Activated CD4-positive, alpha-beta T cell treated with anti-CD3 and anti-CD28 coated beads for 36 hours (primary cell): ENCODE measurements at regions not wholly inside any gene's neighbourhood (a gene's known extent, or its start where the extent isn't known, plus 50 kb on each side); places are given as distances from the start of the nearest gene placed in this dataset.

Source experiments
- ATAC-seq: fragments of 200-7000 bp; cut with Tn5 transposase; one replicate; pipeline ENCODE4 v1.10.0; 2021; ENCODE audit warnings: mild to moderate bottlenecking, moderate library complexity
- CTCF ChIA-PET: fragments of 350-600 bp; sonication (Branson Sonifier 250); formaldehyde crosslinking; loops from one replicate; lab custom pipeline; 2021; ENCODE audit warnings: antibody characterized with exemption; lab: Charles Lee
- POLR2A ChIA-PET: fragments of 350-600 bp; sonication (Branson Sonifier 250); formaldehyde crosslinking; loops from one replicate; lab custom pipeline; 2021; ENCODE audit warnings: antibody characterized with exemption, inconsistent platforms; lab: Charles Lee
- DNase-seq: peaks from one replicate; pipeline ENCODE4 v3.0.0-alpha.2; 2020
- H3K27ac Mint-ChIP-seq: one replicate; pipeline ENCODE4 v1.8.0; 2021; ENCODE audit warnings: mixed read lengths
- H3K27me3 Mint-ChIP-seq: one replicate; pipeline ENCODE4 v1.8.0; 2021; ENCODE audit warnings: mixed read lengths
- H3K36me3 Mint-ChIP-seq: one replicate; pipeline ENCODE4 v1.8.0; 2021; ENCODE audit warnings: low read depth, mixed read lengths
- H3K4me1 Mint-ChIP-seq: one replicate; pipeline ENCODE4 v1.8.0; 2021; ENCODE audit warnings: mixed read lengths
- H3K4me3 Mint-ChIP-seq: one replicate; pipeline ENCODE4 v1.8.0; 2021; ENCODE audit warnings: mild to moderate bottlenecking, moderate library complexity, mixed read lengths
- H3K9me3 Mint-ChIP-seq: one replicate; pipeline ENCODE4 v1.8.0; 2021; ENCODE audit warnings: low read depth, mixed read lengths
- intact Hi-C, 2 experiments: fragments of 100-400 bp; cut with DNase I in 1 of 2; cut with micrococcal nuclease in 1 of 2; formaldehyde crosslinking; loops; one replicate each; pipeline versions ENCODE4 v1.14.2 to v1.15.1; 2022 to 2024; cut with DNase I, micrococcal nuclease

DNA sequence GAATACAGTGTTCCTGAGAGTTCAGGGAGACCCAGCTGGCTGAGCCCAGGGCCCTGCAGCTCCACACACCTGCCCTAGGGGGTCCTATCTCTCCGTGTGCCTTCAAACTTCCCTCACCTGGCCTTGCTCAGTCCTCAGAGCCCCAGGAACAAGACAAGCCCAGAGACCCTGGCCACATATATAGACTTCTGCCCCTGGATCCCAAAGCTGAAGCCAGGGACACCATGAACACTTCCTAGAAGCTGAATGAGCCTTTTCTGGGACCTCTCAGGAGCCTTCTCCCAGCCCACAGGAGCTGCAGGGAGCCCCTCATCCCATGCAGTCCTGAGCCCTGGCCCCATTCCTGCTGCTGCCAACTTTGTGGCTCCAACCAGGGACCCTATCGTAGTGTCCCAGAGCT lies 190.5 kb downstream of the DICER1 start:
- H3K4me3 Mint-ChIP-seq: no peak overlapping the region
- DNase-seq (no peak), ATAC-seq (no peak)
- POLR2A ChIA-PET: no interaction called here
- no peaks in the 10 kb centered on the region for H3K36me3 Mint-ChIP-seq
- CTCF ChIA-PET: no interaction called here
- peaks cover 15% of the 10 kb centered on the region for H3K27me3 Mint-ChIP-seq
- no peaks in the 10 kb centered on the region for H3K4me1 Mint-ChIP-seq
- no peak overlapping the region for H3K27ac Mint-ChIP-seq
- H3K9me3 Mint-ChIP-seq: peaks cover 2% of the 10 kb centered on the region
- intact Hi-C loops: no loop called here

GRCh38 chr14:94966344-94966743 lies 191.0 kb downstream of the DICER1 start:
- no peaks in the 10 kb centered on the region for H3K36me3 Mint-ChIP-seq
- intact Hi-C loops: no loop called here
- no peak overlapping the region for H3K4me3 Mint-ChIP-seq
- no peak for DNase-seq
- peaks cover 12% of the 10 kb centered on the region for H3K27me3 Mint-ChIP-seq
- ATAC-seq: no peak
- ChIA-PET POLR2A (no interaction called here), CTCF (no interaction called here)
- peaks cover 2% of the 10 kb centered on the region for H3K9me3 Mint-ChIP-seq
- no peaks in the 10 kb centered on the region for H3K4me1 Mint-ChIP-seq
- no peak overlapping the region for H3K27ac Mint-ChIP-seq

DNA sequence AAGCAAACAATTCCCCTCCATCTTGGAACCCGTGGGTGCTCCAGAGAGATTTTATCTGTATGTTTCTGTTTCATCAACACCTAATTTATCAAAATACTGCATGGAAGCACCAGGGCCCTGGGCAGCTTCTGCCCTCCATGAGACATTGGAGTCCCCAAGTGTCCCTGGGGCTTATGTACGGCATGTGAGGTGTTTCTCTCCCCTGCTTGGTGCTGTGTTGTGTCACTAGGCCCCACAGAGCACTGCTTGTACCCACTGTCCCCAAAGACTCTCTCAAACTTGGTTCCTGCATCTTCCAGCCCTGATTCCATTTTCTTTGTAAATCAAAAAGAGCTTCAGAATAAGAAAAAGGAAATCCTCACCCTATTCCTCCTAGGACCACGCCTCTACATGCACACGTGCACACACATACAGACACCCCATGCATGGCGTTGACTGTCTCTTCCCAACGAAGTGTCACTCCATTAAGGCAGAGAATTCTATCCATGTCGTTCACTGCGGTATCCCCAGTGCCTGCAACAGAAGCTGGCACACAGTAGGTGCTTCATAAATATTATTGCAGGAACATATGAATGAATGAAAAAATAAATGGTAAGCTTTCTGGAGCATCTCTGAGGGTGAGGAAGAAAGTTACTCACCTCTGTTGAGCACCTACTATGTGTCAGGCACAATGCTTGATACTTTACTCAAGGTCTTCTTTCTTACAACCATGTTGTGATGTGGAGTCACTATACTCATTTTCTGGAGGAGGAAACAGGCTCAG lies 191.6 kb downstream of the DICER1 start:
- CTCF ChIA-PET: no interaction called here
- H3K27me3 Mint-ChIP-seq: peaks cover 11% of the 10 kb centered on the region
- DNase-seq (no peak), ATAC-seq (no peak)
- no peak overlapping the region for H3K27ac Mint-ChIP-seq
- POLR2A ChIA-PET: no interaction called here
- no peaks in the 10 kb centered on the region for H3K4me1 Mint-ChIP-seq
- H3K4me3 Mint-ChIP-seq: no peak overlapping the region
- no peaks in the 10 kb centered on the region for H3K9me3 Mint-ChIP-seq
- no peaks in the 10 kb centered on the region for H3K36me3 Mint-ChIP-seq
- intact Hi-C loops: no loop called here

DNA sequence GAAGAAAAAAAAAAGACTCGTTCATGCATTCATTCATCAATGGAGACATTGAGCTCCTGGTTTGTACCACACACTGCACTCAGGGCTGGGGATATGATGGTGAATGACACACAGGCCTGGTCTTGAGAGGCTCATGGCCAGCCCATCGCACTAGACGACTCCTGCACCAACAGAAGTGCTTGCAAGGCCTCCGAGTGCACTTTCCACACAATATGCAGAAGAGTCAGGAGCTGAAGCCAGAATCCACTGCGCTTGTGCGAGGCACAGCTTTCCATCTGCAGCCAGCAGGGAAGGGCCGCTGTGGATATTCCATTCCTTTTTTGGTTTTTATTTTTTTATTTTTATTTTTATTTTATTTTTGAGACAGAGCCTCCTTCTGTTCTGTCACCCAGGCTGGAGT lies 192.4 kb downstream of the DICER1 start:
- Mint-ChIP-seq H3K4me1 (no peaks in the 10 kb centered on the region), H3K36me3 (no peaks in the 10 kb centered on the region), H3K9me3 (no peaks in the 10 kb centered on the region), H3K27ac (no peak overlapping the region), H3K4me3 (no peak overlapping the region), H3K27me3 (peaks cover 13% of the 10 kb centered on the region)
- ChIA-PET POLR2A (no interaction called here), CTCF (no interaction called here)
- DNase-seq: no peak
- no peak for ATAC-seq
- intact Hi-C loops: no loop called here

DNA sequence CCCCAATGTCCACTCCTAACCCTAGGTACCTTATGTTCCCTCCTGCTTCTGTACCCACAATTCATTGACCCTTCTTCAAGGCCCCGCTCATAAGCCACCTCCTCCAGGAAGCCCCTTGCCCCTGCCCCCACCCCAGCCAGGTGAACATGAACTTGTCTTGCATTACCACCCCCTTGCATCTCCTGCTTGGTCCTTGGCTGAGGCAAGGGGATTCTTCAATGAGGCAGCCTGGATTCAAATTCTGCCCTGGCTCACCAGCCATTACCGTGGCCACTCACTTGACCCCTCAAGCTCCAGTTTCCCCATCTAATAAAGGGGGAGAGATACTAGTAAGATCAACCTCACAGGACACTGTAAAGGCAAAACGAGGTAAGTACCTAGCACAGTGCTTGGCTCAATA lies 193.1 kb downstream of the DICER1 start:
- Mint-ChIP-seq H3K9me3 (no peaks in the 10 kb centered on the region), H3K4me1 (no peaks in the 10 kb centered on the region), H3K27ac (no peak overlapping the region), H3K27me3 (peaks cover 13% of the 10 kb centered on the region), H3K4me3 (no peak overlapping the region), H3K36me3 (no peaks in the 10 kb centered on the region)
- intact Hi-C loops: no loop called here
- no peak for ATAC-seq
- DNase-seq: no peak
- ChIA-PET POLR2A (no interaction called here), CTCF (interaction anchor here (1.0 kb wide), 1 partner anchor 9 kb away, joined by 4 read pairs; no protein-coding TSS in a partner anchor)

- no peak overlapping the region for H3K27ac Mint-ChIP-seq
- peaks cover 10% of the 10 kb centered on the region for H3K27me3 Mint-ChIP-seq
- no peak overlapping the region for H3K4me3 Mint-ChIP-seq
- intact Hi-C loops: no loop called here
- CTCF ChIA-PET: interaction anchor here (0.6 kb wide), 1 partner anchor 248 kb away, joined by 3 read pairs; no protein-coding TSS in a partner anchor
- no peak for ATAC-seq
- POLR2A ChIA-PET: no interaction called here
- no peaks in the 10 kb centered on the region for H3K36me3 Mint-ChIP-seq
- DNase-seq: no peak
- no peaks in the 10 kb centered on the region for H3K4me1 Mint-ChIP-seq
- no peaks in the 10 kb centered on the region for H3K9me3 Mint-ChIP-seq
Measured at GRCh38 chr14:94963051-94963450, 193.1 kb upstream of the GSC start.

DNA sequence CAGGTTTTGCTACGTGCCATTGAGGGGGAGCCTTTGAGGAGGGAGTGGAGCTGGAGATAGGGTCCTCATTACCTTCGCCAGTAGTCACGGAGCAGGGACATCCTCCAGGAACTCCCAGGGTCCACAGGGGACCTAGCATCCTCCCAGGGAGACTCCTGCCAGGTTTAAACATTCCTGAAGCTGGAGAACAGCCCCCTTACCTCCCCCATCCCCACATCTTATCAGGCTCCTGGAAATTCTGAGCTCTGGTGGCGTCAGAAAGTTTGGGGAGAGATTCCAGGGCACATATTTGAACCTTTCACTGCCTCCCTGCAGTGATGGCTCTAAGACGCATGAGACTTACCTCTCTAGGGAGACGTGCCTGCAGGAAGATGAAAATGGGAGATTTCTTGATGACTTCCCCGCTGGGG lies 192.3 kb upstream of the GSC start:
- Mint-ChIP-seq H3K27ac (no peak overlapping the region), H3K36me3 (no peaks in the 10 kb centered on the region), H3K4me1 (no peaks in the 10 kb centered on the region), H3K9me3 (no peaks in the 10 kb centered on the region), H3K4me3 (no peak overlapping the region), H3K27me3 (peaks cover 10% of the 10 kb centered on the region)
- intact Hi-C loops: no loop called here
- ATAC-seq (no peak), DNase-seq (no peak)
- ChIA-PET CTCF (no interaction called here), POLR2A (no interaction called here)

DNA sequence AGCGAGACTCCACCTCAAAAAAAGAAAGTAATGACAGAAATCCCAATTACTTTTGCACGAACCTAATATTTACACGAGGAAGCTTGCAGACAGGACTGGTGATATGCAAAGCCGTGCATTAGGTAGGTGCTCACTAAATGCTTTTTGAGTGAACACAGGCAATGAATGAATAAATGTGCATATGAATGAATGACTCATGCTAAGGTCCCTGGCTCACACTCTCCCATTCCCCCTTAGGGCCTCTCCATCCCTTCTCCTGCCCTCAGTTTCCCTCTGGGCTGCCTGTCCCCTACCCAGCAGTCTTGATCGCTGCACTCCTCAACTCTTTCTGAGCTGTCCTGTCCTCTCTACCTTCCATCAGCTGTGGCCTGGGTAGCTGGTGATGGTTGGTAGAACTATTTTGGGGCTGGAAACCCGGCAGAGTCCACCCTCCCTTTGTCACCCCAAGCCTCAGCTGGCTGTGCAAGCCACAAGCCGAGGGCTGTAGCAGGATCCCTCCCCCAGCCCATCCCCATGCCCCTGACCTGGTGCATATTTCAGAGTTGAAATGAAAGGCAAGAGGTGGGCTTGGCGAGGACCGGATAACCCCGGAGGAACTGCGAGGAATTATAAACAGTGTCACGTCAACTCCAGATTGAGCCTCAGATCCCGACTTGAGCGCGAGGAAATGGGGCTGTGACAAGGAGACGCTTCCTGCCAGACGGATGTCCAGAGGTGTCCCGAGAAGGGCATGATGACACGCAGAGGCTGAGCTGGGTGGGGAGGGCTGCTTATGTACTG lies 191.7 kb upstream of the GSC start:
- H3K36me3 Mint-ChIP-seq: no peaks in the 10 kb centered on the region
- no peaks in the 10 kb centered on the region for H3K4me1 Mint-ChIP-seq
- H3K27ac Mint-ChIP-seq: no peak overlapping the region
- CTCF ChIA-PET: no interaction called here
- DNase-seq (no peak), ATAC-seq (no peak)
- POLR2A ChIA-PET: no interaction called here
- intact Hi-C loops: no loop called here
- H3K9me3 Mint-ChIP-seq: no peaks in the 10 kb centered on the region
- H3K4me3 Mint-ChIP-seq: no peak overlapping the region
- peaks cover 10% of the 10 kb centered on the region for H3K27me3 Mint-ChIP-seq

GRCh38 chr14:94960285-94961001 lies 190.5 kb upstream of the GSC start:
- CTCF ChIA-PET: interaction anchor here (1.2 kb wide), 1 partner anchor 11 kb away, joined by 4 read pairs; no protein-coding TSS in a partner anchor
- Mint-ChIP-seq H3K4me3 (no peak overlapping the region), H3K27me3 (peaks cover 7% of the 10 kb centered on the region), H3K9me3 (no peaks in the 10 kb centered on the region), H3K27ac (no peak overlapping the region), H3K36me3 (no peaks in the 10 kb centered on the region), H3K4me1 (no peaks in the 10 kb centered on the region)
- ATAC-seq (no peak), DNase-seq (no peak)
- POLR2A ChIA-PET: no interaction called here
- intact Hi-C loops: no loop called here

DNA sequence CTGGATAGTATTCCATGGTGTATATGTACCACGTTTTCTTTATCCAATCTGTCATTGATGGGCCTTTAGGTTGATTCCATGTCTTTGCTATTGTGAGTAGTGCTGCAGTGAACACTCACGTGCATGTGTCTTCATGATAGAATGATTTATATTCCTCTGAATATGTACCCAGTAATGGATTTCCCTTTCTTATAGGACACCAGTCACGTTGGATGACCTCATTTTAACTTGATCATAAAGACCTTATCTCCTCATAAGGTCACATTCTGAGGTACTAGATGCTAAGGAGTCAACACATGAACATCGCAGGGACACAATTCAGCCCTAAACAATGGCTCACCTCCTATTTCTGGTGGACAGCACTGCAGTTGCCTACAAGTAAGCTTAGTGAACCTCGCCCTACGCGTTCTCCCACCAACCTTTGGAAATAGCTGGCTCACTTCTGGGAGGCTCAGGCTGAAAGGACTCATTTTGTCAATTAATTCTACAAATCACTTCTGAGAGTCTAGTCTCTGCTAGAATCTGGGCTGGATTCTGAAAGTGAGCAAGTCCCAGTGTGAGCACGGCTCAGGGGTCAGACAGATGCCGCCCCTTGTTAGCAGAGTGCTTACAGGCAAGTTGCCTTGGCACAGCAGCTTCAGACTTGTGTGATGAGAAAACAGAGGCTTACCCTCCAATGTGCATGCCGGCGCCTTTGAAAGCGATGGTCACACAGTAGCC lies 183.8 kb upstream of the GSC start:
- Mint-ChIP-seq H3K4me3 (no peak overlapping the region), H3K27me3 (peaks cover 4% of the 10 kb centered on the region), H3K36me3 (no peaks in the 10 kb centered on the region), H3K27ac (no peak overlapping the region), H3K4me1 (no peaks in the 10 kb centered on the region), H3K9me3 (no peaks in the 10 kb centered on the region)
- CTCF ChIA-PET: no interaction called here
- intact Hi-C loops: no loop called here
- DNase-seq: no peak
- POLR2A ChIA-PET: no interaction called here
- no peak for ATAC-seq

GRCh38 chr14:94952097-94952496 lies 182.2 kb upstream of the GSC start:
- Mint-ChIP-seq H3K4me3 (no peak overlapping the region), H3K4me1 (no peaks in the 10 kb centered on the region), H3K27me3 (peaks cover 2% of the 10 kb centered on the region), H3K27ac (no peak overlapping the region), H3K9me3 (no peaks in the 10 kb centered on the region), H3K36me3 (no peaks in the 10 kb centered on the region)
- ChIA-PET CTCF (no interaction called here), POLR2A (no interaction called here)
- intact Hi-C loops: no loop called here
- ATAC-seq: no peak
- no peak for DNase-seq
